ENCODE measurements at regions not wholly inside any gene's neighbourhood (a gene's known extent, or its start where the extent isn't known, plus 50 kb on each side); places are given as distances from the start of the nearest gene placed in this dataset.

DNA sequence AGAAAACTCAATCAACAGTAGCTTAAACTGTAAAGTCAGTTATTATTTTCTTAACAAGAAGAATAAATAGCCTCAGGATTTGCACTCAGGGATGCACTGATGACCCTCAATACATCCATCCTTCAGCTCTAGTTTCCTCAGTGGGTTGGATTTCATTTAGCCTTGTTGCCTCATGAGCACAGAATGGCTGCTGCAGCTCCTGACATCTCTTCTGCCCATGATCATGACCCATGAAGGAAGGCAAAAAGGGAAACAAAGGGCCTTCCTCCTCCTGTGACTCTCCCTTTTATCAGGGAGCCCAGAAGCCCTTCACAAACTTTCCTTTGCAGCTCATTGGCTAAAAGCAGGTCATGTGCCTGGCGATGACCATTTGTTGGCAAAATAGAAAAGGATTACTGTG, 51.2 kb upstream of the KCNG1 start:
- TF ChIP-seq CTCF (optimal IDR thresholded peaks at IDR 0.05 in 1 of 3, IDR thresholded peaks at IDR 0.05 in 1 of 3, conservative IDR thresholded peaks at IDR 0.05 in 1 of 3; ENCODE audit: extremely low read depth in 1 of 3, insufficient read depth in 2 of 3, low read length in 3 of 3): no peak
- TF ChIP-seq EZH2 (IDR thresholded peaks at IDR 0.05; ENCODE audit: low read length): no peak
